HFF-Myc (cell line): ENCODE measurements at regions not wholly inside any gene's neighbourhood (a gene's known extent, or its start where the extent isn't known, plus 50 kb on each side); places are given as distances from the start of the nearest gene placed in this dataset.

ENCODE experiments used
- DNase-seq: peaks from one replicate; pipeline ENCODE4 v3.0.0-alpha.2; 2011; ENCODE audit warnings: low read depth; ENCODE audit errors: extremely low read depth
- H3K4me3 ChIP-seq: replicated peaks from 2 replicates; pipeline ENCODE4 v1.5.1; 2011; ENCODE audit warnings: low read depth, mild to moderate bottlenecking, control low read depth, low read length
- TF ChIP-seq, protein P1 (sequence below): IDR thresholded peaks from 2 replicates; pipeline ENCODE4 v1.5.1; 2012; ENCODE audit warnings: mild to moderate bottlenecking, low read depth, low read length, control low read depth; ENCODE audit errors: missing control alignments

DNA sequence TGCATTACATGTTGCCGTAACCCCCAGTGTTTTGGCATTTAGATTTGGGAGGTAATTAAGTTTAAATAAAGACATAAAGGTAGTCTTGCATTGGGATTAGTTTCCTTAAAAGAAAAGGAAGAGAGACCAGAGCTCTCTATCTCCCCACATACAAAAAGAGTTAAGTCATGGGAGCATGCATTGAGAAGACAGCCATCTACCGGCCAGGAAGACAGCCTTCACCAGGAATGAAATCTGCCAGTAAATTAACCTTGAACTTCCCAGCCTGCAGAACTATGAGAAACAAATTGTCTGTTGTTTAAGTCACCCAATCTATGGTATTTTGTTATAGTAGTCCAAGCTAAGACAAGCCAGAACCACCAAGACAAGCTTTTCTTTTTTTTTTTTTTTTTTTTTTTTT, 567.0 kb upstream of the CDH18 start:
- H3K4me3 ChIP-seq, result no peak overlapping the region
- TF ChIP-seq, protein P1, sequence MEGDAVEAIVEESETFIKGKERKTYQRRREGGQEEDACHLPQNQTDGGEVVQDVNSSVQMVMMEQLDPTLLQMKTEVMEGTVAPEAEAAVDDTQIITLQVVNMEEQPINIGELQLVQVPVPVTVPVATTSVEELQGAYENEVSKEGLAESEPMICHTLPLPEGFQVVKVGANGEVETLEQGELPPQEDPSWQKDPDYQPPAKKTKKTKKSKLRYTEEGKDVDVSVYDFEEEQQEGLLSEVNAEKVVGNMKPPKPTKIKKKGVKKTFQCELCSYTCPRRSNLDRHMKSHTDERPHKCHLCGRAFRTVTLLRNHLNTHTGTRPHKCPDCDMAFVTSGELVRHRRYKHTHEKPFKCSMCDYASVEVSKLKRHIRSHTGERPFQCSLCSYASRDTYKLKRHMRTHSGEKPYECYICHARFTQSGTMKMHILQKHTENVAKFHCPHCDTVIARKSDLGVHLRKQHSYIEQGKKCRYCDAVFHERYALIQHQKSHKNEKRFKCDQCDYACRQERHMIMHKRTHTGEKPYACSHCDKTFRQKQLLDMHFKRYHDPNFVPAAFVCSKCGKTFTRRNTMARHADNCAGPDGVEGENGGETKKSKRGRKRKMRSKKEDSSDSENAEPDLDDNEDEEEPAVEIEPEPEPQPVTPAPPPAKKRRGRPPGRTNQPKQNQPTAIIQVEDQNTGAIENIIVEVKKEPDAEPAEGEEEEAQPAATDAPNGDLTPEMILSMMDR, result no peak
- DNase-seq, result no peak

DNA sequence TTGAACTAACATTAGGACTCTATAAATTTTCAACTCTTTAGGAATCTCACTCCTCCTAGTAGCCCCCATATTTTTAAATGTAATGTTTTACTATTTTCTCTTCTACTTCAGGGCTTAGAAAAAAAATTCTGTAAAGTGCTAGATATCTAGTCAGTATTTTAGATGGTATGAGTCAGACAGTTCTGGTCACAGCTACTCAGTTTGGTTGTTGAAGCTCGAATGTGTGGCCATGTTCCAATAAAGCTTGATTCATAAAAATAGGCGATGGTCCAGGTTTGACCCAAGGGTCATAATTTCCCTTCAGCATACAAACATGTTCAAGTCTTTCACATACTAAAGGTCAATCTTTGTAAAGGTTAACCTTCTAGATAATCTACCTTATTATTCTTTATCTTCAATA, 566.0 kb upstream of the CDH18 start:
- DNase-seq, result no peak
- no peak overlapping the region for H3K4me3 ChIP-seq
- TF ChIP-seq, protein P1, result no peak

DNA sequence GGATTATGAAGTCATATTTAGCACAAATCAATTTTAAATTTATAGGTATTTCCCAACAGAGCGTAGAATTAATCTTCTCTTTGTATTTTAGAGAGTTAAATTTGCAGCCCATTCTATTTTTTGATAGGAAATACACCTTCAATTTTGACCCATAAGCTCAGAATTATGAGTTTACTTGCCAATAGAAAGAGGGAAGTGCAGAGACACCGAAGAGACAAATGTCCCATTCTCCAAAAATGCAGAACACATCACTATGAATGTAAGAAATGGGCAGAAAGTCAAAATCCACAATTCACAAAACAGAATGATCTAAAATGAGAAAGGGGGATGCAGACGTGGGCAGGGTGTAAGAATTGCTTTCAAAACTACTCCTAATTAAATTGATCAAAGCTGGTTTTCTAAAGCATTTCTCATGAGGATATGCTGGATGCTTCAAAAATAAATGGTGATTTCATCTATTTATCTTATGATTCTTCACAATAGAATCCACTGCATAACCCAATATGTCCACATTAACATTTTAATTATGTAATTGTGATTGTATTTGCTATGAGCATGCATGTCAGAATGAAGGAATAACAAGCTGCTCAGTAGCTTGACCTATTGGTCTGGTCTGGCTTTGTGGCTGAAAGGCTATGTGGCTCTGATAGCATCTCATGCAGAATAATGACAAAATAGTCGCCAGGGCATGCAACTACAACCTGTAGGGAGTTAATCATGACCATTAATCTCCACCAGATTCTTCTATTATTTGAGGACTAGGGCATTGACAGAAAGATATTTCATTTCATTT, 550.1 kb upstream of the CDH18 start:
- DNase-seq, result no peak
- H3K4me3 ChIP-seq, result no peak overlapping the region
- TF ChIP-seq, protein P1, result no peak

DNA sequence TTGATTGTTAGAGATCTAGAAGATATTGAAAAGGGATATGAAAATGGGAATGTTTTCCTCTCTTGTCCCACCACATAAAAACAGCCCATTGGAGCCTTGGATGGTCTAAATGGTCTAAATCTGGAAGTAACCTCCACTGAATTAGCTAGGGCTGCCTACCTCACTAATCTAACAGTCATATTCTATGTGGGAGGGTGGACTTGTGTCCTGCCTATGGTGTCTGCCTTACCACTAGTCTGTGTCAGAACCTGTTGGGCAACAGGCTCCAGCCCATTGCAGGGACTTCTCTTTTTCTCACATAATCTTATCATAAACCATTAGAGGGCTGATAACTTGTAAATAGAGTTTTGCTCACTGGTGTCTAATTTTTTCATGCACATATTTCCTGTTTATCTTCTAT, 548.8 kb upstream of the CDH18 start:
- no peak for DNase-seq
- TF ChIP-seq, protein P1, result no peak

DNA sequence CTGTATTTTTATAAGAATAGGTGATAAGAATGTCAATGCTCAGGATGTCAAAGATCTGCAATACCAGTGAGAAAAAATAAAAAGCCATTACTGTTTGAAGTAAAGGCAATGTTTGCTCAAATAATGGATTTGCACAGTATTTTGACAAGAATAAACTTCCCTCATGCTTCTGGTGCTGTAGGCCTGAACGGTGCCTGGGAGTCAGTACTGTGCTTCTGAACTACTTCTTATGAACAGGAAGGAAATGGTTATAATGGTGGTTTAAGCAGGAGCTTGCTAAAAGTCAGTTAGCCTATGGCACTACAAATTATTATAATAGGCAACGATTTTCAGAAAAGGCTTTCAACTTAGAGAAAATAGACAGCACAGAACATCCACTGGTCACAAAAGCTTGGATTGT, 548.3 kb upstream of the CDH18 start:
- H3K4me3 ChIP-seq, result no peak overlapping the region
- DNase-seq, result no peak
- TF ChIP-seq, protein P1, result no peak

More for the DNA sequence above, 548.8 kb upstream of the CDH18 start:
- H3K4me3 ChIP-seq, result no peak overlapping the region

DNA sequence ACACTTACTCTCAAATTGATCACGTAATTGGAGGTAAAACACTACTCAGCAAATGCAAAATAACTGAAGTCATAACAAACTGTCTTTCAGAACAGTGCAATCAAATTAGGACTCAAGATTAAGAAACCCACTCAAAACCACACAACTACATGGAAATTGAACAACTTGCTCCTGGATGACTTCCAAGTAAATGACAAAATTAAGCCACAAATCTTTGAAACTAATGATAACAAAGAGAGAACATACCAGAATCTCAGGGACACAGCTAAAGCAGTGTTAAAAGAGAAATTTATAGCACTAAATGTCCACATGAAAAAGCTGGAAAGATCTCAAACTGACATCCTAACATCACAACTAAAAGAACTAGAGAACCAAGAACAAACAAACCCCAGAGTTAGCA, 540.5 kb upstream of the CDH18 start:
- TF ChIP-seq, protein P1, result no peak
- no peak overlapping the region for H3K4me3 ChIP-seq
- DNase-seq, result no peak

DNA sequence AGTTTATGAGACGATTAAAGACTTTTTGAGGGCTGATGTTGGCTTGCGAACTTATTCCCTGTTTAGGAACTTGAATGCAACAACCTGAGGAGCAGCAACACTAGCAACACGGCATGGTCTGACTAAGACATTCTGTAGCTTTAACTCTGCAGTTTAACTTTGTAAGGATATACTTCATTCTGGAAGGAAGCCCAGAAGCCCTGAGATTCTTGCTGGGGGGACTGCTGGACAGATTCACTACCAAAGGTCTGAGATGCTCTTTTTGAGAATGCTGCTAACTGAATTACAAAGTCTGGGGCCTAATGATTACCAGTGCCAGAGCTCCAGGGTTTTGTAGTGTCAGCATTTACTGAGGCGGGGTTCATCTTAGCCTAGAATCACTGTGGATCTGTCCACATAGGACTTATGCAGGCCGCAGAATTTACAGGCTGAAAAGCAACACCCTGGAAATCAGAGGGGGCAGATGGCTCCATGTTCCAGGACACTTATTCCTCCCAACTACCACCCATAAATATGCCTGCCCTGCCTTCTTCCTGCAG, 537.1 kb upstream of the CDH18 start:
- no peak overlapping the region for H3K4me3 ChIP-seq
- TF ChIP-seq, protein P1, result no peak
- no peak for DNase-seq
